ENCODE measurements at regions not wholly inside any gene's neighbourhood (a gene's known extent, or its start where the extent isn't known, plus 50 kb on each side); places are given as distances from the start of the nearest gene placed in this dataset.

DNA sequence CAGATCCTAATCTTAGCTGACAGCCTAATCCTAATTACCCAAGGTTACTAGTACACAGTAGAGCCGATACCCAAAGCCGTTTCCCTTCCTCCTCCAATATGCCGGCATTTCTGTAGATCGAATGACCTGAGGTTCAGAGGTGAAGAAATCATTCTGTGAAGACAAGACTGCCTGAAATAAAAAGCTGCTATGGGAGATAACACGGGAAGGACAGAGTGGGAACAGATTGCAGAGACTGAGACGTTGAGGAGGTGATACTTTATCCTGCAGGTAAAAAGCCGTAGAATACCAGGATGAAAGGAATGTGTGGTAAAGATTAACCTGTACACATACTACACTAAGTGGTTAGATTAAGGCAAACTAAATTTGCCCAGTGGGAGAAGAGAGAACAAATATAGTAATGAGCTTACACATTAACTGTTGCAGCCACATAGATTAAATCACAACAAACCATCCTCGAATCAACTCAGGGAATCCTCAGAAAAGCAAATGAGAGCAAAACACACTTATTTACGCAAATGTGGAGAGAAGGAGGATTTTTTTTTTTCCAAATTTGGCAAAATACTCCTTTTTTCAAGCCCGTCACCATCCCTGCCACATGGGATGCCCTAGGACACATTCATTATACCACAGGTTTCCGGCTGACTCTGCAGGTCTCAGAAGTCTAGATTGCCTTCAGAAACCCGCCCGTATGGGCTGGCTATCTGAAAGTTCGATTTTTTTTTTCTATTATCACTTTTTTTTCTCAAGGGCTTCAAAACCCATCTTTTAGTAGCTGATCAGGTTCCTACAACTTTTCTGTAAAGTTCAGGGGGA is 188.0 kb downstream of the TTC8 start:
- ChIA-PET SMC1A (ENCODE audit: uncharacterized antibody, unreplicated experiment) (interaction anchor here (0.7 kb wide), 1 partner anchor 293 kb away, joined by 3 read pairs; no protein-coding TSS in a partner anchor), RAD21 (ENCODE audit: unreplicated experiment) (interaction anchor here (0.6 kb wide), 1 partner anchor 346 kb away, joined by 3 read pairs; no protein-coding TSS in a partner anchor), CTCF (interaction anchor here (0.7 to 1.0 kb wide), 3 partner anchors 345 to 481 kb away, joined by 3 to 4 read pairs (median 3); no protein-coding TSS in a partner anchor), POLR2A (no interaction called here)
- Histone ChIP-seq H3K36me3 (ENCODE audit: control insufficient read depth in 2 of 2, insufficient read depth in 2 of 2, low read length in 1 of 2) (no peaks in the 10 kb centered on the region), H3K27me3 (replicated peaks in 1 of 2; ENCODE audit: control insufficient read depth in 2 of 2, insufficient read depth in 2 of 2, low read length in 1 of 2) (peaks cover 0 to 3% of the 10 kb centered on the region in 2 experiments; a peak in 1 of 4 replicates), H3K79me2 (ENCODE audit: control insufficient read depth, insufficient read depth, low read length) (no peaks in the 10 kb centered on the region), H3K4me1 (ENCODE audit: control insufficient read depth, insufficient read depth, low read length) (no peaks in the 10 kb centered on the region), H3K27ac (ENCODE audit: control insufficient read depth, insufficient read depth) (no peak overlapping the region), H2AFZ (ENCODE audit: control insufficient read depth, low read depth, low read length) (no peak overlapping the region), H3K9ac (ENCODE audit: control insufficient read depth, insufficient read depth, low read length) (no peak overlapping the region), H3K4me2 (ENCODE audit: control insufficient read depth, insufficient read depth) (no peak overlapping the region), H3K9me3 (replicated peaks; ENCODE audit: control insufficient read depth, insufficient read depth, low read length) (no peaks in the 10 kb centered on the region; the same call in 1 of the 3 replicates), H3K4me3 (no peak overlapping the region), H4K20me1 (ENCODE audit: control insufficient read depth, insufficient read depth) (no peaks in the 10 kb centered on the region)
- no peak for ATAC-seq
- in situ Hi-C loops (cut with MboI) (no loop called here), intact Hi-C loops (cut with micrococcal nuclease; ENCODE audit: unreplicated experiment) (no loop called here)
- DNase-seq (ENCODE audit: low read depth, low spot score): no peak
- no peak for FAIRE-seq
- 52% methylated on average over 14 of the region's 14 CpGs for WGBS (ENCODE audit: insufficient coverage, insufficient replicate concordance, low lambda C conversion rate, missing lambda C conversion rate)
- BruUV-seq (replicated peaks): no TSS peak
- TF ChIP-seq HCFC1 (IDR thresholded peaks at IDR 0.05; ENCODE audit: low read length): no peak
- TF ChIP-seq, protein P1, sequence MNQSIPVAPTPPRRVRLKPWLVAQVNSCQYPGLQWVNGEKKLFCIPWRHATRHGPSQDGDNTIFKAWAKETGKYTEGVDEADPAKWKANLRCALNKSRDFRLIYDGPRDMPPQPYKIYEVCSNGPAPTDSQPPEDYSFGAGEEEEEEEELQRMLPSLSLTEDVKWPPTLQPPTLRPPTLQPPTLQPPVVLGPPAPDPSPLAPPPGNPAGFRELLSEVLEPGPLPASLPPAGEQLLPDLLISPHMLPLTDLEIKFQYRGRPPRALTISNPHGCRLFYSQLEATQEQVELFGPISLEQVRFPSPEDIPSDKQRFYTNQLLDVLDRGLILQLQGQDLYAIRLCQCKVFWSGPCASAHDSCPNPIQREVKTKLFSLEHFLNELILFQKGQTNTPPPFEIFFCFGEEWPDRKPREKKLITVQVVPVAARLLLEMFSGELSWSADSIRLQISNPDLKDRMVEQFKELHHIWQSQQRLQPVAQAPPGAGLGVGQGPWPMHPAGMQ (IDR thresholded peaks at IDR 0.05; ENCODE audit: borderline replicate concordance): no peak
- TF ChIP-seq, protein P2, sequence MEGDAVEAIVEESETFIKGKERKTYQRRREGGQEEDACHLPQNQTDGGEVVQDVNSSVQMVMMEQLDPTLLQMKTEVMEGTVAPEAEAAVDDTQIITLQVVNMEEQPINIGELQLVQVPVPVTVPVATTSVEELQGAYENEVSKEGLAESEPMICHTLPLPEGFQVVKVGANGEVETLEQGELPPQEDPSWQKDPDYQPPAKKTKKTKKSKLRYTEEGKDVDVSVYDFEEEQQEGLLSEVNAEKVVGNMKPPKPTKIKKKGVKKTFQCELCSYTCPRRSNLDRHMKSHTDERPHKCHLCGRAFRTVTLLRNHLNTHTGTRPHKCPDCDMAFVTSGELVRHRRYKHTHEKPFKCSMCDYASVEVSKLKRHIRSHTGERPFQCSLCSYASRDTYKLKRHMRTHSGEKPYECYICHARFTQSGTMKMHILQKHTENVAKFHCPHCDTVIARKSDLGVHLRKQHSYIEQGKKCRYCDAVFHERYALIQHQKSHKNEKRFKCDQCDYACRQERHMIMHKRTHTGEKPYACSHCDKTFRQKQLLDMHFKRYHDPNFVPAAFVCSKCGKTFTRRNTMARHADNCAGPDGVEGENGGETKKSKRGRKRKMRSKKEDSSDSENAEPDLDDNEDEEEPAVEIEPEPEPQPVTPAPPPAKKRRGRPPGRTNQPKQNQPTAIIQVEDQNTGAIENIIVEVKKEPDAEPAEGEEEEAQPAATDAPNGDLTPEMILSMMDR (IDR thresholded peaks at IDR 0.05 in 2 of 3, conservative IDR thresholded peaks at IDR 0.05 in 1 of 3; ENCODE audit: control insufficient read depth in 2 of 3, extremely low read depth in 1 of 3, insufficient read depth in 1 of 3, low read depth in 3 of 3, low read length in 3 of 3): no peak
- TF ChIP-seq BCL11A (IDR thresholded peaks at IDR 0.05; ENCODE audit: low read depth, low read length): no peak
- no peak for TF ChIP-seq ATF2 (IDR thresholded peaks at IDR 0.05; ENCODE audit: low read length)
- TF ChIP-seq RUNX3 (IDR thresholded peaks at IDR 0.05; ENCODE audit: low read length): no peak
- TF ChIP-seq BHLHE40 (IDR thresholded peaks at IDR 0.05; ENCODE audit: borderline replicate concordance in 1 of 2, low read depth in 2 of 2, low read length in 1 of 2): no peak
- TF ChIP-seq BMI1 (IDR thresholded peaks at IDR 0.05; ENCODE audit: borderline replicate concordance): no peak
- no peak for TF ChIP-seq SIN3A (IDR thresholded peaks at IDR 0.05; ENCODE audit: low read depth, low read length)
- no peak for TF ChIP-seq ELK1 (IDR thresholded peaks at IDR 0.05; ENCODE audit: low read depth, low read length)
- no peak for TF ChIP-seq EED (IDR thresholded peaks at IDR 0.05; ENCODE audit: low read depth)
- TF ChIP-seq KDM1A (IDR thresholded peaks at IDR 0.05; ENCODE audit: borderline replicate concordance): no peak
- TF ChIP-seq SREBF1 (IDR thresholded peaks at IDR 0.05; ENCODE audit: low read length): no peak
- no peak for TF ChIP-seq E4F1 (IDR thresholded peaks at IDR 0.05; ENCODE audit: borderline replicate concordance, partially characterized antibody)
- TF ChIP-seq TAF1 (IDR thresholded peaks at IDR 0.05; ENCODE audit: borderline replicate concordance, low read depth, low read length): no peak
